Fibroblast of skin of right biceps (primary cell): ENCODE measurements at regions not wholly inside any gene's neighbourhood (a gene's known extent, or its start where the extent isn't known, plus 50 kb on each side); places are given as distances from the start of the nearest gene placed in this dataset.
"Not testable (repeated sequence)": the region's sequence is repeated elsewhere in the genome, so short reads cannot be mapped to it uniquely, and the experiment has no call there.

Source experiments
- DNase-seq: peaks from one replicate; pipeline ENCODE4 v3.0.0-alpha.2; 2013

DNA sequence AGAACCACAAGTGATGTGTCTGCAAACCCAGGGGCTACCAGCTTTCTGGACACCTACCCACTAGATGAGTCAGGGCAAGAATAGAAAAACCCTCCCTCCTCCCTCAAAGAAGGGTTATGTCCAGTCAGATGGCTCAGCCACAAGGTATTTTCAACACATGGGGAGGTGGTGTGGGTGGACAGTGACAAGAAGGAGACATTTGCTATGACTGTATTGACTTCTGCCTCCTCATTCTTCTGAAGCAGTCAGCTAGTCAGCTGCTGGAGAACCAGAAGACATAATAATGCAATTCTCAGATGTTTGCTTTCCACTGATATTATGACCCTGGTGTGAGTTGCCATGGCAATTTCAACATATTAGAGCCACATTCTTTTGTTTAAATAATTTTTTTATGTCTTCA lies 66.7 kb upstream of the GOLGA8B start:
- DNase-seq, result peak; percentile 14

DNA sequence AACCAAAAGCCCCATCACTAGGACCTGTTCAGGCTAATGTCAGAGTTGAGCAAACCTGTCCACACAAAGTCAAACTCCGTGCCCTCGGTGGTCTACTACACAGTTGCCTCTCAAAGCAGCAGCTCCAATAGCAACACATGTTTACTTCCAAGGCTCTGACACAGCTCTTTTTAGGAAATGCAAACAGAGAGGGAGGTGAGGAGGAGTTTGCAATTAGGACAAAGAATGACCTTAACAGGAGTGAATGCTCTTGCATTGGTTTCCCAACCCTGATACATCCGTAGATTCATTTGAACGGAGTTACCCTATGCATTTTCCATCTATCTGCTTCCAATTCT lies 64.8 kb upstream of the GOLGA8B start:
- no peak for DNase-seq

DNA sequence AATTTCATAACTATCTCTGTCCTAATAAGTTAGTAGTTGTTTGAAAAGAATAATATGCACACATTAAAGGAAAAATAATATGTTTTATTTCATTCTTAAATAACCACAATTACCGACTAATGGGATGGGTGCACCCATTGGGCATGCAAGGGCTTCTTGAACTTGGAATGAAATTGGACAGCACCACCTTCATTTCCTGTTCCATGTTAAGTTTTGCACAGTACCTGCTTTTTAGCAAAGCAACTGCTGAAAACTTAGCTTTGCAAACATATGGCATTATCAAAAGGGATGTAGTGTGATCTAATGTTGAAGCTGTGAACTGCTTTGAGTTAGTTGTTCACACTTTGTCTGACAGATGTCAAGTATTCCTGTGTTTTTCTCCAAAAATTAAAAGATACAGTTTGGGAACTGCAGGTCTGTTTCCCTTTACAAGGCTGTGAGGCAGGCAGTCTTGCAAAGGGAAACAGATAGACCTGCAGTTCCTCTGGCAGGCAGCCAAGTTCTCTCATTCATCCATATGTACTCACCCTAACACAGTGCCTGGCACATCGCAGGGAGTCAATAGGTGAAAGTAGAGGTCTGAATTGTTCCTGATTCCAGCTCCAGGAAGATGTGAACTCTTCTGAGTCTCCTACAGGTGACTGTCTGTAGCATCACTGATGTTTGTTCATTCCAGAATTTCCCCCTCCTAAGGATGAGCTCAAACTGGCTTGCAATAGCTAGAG lies 64.3 kb upstream of the GOLGA8B start:
- no peak for DNase-seq

- DNase-seq, result no peak
Measured at GRCh38 chr15:34646918-34647317, 63.5 kb upstream of the GOLGA8B start.

GRCh38 chr15:34644851-34645250 lies 61.4 kb upstream of the GOLGA8B start:
- DNase-seq, result no peak

DNA sequence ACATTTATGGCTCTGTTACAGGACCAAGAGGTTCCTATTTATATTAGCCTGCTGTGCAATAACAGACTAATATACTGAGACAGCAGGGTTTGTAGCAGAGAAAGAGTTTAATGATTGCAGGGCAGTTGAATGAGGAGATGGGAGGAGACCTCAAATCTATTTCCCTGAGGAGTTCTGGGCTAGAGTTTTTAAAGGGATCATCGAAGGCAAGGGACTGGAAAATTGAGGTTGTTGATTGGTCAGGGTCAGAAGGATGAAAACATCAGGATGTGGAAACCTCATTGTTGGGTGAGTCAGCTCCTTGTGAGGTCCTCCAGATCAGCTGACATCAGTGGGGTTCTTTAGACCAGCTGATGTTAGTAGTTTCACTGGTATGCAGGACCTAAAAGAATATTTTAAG lies 60.6 kb upstream of the GOLGA8B start:
- peak; percentile 83 for DNase-seq

DNA sequence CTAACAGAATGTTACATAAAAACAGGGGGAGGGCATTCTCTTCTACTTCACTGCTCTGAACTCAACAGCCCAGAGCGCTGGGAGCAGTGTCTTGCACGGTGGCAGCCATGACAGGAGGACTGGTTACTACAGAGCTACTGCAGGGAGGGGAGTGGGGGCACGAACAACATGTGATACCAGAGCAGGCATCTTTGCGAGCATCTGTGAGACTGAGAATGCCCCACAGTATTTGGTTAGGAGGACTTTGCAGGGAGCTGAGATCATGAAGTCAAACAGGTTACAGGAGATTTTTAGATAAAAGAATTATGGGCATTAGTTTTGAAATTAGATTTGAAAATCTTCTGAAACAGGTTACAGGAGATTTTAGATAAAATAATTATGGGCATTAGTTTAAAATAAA lies 58.8 kb upstream of the GOLGA8B start:
- DNase-seq, result no peak

DNA sequence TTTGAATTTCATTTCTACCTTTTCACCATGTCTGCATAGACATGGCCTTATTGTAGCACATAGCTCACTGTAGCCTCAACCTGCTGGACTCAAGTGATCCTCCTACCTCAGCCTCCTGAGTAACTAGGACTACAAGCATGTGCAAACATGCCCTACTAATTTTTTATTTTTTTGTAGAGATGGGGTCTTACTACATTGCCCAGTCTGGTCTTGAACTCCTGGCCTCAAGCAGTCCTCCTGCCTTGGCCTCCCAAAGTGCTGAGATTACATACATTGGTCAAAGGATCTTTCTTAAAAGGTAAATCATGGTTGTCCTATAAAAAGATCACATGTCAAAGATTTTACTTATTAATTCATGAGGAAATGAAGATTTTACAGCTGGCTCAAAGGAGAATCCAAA lies 57.2 kb upstream of the GOLGA8B start:
- no peak for DNase-seq

DNA sequence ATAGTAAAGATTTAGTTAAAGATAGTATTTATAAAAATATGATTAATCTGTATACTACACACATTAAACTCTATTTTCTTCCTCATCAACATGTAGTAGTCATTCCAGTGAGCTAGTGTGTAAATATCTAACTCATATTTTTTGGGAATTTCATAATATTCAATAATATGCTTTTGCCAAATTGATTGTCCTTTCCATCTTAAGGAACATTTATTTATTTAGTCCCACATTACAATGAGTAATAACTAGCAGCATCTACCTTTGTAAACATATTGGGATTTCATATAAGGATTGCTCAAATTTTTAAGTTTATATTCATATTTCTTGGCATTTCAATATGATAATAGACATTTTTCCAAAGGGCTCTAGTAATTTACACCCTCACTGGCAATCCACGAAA lies 53.9 kb upstream of the GOLGA8B start:
- DNase-seq, result no peak

- DNase-seq, result not testable (repeated sequence)
Measured at GRCh38 chr15:34633602-34634001, 50.2 kb upstream of the GOLGA8B start.
